ENCODE measurements at regions not wholly inside any gene's neighbourhood (a gene's known extent, or its start where the extent isn't known, plus 50 kb on each side); places are given as distances from the start of the nearest gene placed in this dataset.
"Not testable (repeated sequence)": the region's sequence is repeated elsewhere in the genome, so short reads cannot be mapped to it uniquely, and the experiment has no call there.

DNA sequence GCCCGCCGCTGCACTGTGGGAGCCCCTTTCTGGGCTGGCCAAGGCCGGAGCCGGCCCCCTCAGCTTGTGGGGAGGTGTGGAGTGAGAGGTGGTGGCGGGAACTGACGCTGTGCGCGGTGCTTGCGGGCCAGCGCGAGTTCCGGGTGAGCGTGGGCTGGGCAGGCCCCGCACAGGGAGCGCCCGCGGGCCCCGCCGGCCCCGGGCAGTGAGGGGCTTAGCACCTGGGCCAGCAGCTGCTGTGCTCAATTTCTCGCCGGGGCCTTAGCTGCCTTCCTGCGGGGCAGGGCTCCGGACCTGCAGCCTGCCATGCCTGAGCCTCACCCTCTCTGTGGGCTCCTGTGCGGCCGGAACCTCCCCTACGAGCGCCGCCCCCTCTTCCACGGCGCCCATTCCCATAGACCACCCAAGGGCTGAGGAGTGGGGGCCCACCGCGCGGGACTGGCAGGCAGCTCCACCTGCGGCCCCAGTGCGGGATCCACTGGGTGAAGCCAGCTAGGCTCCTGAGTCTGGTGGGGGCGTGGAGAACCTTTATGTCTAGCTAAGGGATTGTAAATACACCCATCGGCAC, 1062.6 kb downstream of the TDRD15 start:
- TF ChIP-seq, protein P1, sequence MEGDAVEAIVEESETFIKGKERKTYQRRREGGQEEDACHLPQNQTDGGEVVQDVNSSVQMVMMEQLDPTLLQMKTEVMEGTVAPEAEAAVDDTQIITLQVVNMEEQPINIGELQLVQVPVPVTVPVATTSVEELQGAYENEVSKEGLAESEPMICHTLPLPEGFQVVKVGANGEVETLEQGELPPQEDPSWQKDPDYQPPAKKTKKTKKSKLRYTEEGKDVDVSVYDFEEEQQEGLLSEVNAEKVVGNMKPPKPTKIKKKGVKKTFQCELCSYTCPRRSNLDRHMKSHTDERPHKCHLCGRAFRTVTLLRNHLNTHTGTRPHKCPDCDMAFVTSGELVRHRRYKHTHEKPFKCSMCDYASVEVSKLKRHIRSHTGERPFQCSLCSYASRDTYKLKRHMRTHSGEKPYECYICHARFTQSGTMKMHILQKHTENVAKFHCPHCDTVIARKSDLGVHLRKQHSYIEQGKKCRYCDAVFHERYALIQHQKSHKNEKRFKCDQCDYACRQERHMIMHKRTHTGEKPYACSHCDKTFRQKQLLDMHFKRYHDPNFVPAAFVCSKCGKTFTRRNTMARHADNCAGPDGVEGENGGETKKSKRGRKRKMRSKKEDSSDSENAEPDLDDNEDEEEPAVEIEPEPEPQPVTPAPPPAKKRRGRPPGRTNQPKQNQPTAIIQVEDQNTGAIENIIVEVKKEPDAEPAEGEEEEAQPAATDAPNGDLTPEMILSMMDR (IDR thresholded peaks at IDR 0.05 in 4 of 5, conservative IDR thresholded peaks at IDR 0.05 in 1 of 5) = not testable (repeated sequence)
- not testable (repeated sequence) for TF ChIP-seq POLR2A (IDR thresholded peaks at IDR 0.05)

All from gastrocnemius medialis (tissue), 4 donors.